Testis (tissue), 2 donors: ENCODE measurements at regions not wholly inside any gene's neighbourhood (a gene's known extent, or its start where the extent isn't known, plus 50 kb on each side); places are given as distances from the start of the nearest gene placed in this dataset.

Experiments used
- CTCF ChIP-seq, 3 experiments: fragments of 450-650 bp in 2 of 3; fragments of 200-600 bp in 1 of 3; sonication (generic) in 1 of 3; IDR thresholded peaks; one replicate each; pipeline ENCODE4 v1.5.1; 2016 to 2019; ENCODE audit warnings: antibody characterized with exemption in 3 of 3, mild to moderate bottlenecking in 2 of 3, moderate library complexity in 1 of 3
- POLR2A ChIP-seq: fragments of 450-650 bp; IDR thresholded peaks from one replicate; pipeline ENCODE4 v1.6.1; 2017; ENCODE audit warnings: antibody characterized with exemption, mild to moderate bottlenecking, moderate library complexity

GRCh38 chr6:163835439-163836171, 421.1 kb downstream of the QKI start:
- no peak for TF ChIP-seq CTCF (IDR thresholded peaks at IDR 0.05)
- TF ChIP-seq POLR2A = no peak
